Parathyroid adenoma (tissue), 2 donors: ENCODE measurements at regions not wholly inside any gene's neighbourhood (a gene's known extent, or its start where the extent isn't known, plus 50 kb on each side); places are given as distances from the start of the nearest gene placed in this dataset.
"Not testable (repeated sequence)": the region's sequence is repeated elsewhere in the genome, so short reads cannot be mapped to it uniquely, and the experiment has no call there.

Source experiments
- H2AFZ ChIP-seq: fragments of 300-600 bp; sonication (generic); one replicate; pipeline ENCODE4 v1.7.0; 2017; ENCODE audit warnings: antibody characterized with exemption, mild to moderate bottlenecking
- H3K27ac ChIP-seq: fragments of 300-600 bp; sonication (generic); one replicate; pipeline ENCODE4 v1.7.0; 2017
- H3K27me3 ChIP-seq: fragments of 300-600 bp; sonication (generic); one replicate; pipeline ENCODE4 v1.7.0; 2017; ENCODE audit warnings: low read length; ENCODE audit not compliant: control insufficient read depth, insufficient read depth
- H3K36me3 ChIP-seq: fragments of 300-600 bp; sonication (generic); one replicate; pipeline ENCODE4 v1.7.0; 2017; ENCODE audit warnings: low read length; ENCODE audit not compliant: control insufficient read depth, insufficient read depth
- H3K4me1 ChIP-seq: fragments of 300-600 bp; sonication (generic); one replicate; pipeline ENCODE4 v1.7.0; 2017; ENCODE audit warnings: control low read depth
- H3K4me2 ChIP-seq: fragments of 300-600 bp; sonication (generic); one replicate; pipeline ENCODE4 v1.7.0; 2017; ENCODE audit warnings: low read length
- H3K4me3 ChIP-seq: fragments of 300-600 bp; sonication (generic); one replicate; pipeline ENCODE4 v1.7.0; 2017; ENCODE audit warnings: low read depth, low read length
- H3K79me2 ChIP-seq: fragments of 300-600 bp; sonication (generic); one replicate; pipeline ENCODE4 v1.7.0; 2017; ENCODE audit warnings: control low read depth
- H3K9ac ChIP-seq: fragments of 300-600 bp; sonication (generic); one replicate; pipeline ENCODE4 v1.7.0; 2017; ENCODE audit warnings: mild to moderate bottlenecking
- H3K9me3 ChIP-seq: fragments of 300-600 bp; sonication (generic); one replicate; pipeline ENCODE4 v1.7.0; 2017; ENCODE audit warnings: low read length; ENCODE audit not compliant: control insufficient read depth
- CTCF ChIP-seq: fragments of 300-600 bp; sonication (generic); IDR thresholded peaks from one replicate; pipeline ENCODE4 v1.7.0; 2017; ENCODE audit warnings: antibody characterized with exemption, mild to moderate bottlenecking
- donor health status: primary hyperparathyroidism.

- Histone ChIP-seq H3K9ac (no peak overlapping the region), H3K36me3 (no peaks in the 10 kb centered on the region), H3K27ac (no peak overlapping the region), H3K9me3 (no peaks in the 10 kb centered on the region), H3K79me2 (no peaks in the 10 kb centered on the region), H3K4me2 (no peak overlapping the region), H3K27me3 (no peaks in the 10 kb centered on the region), H3K4me1 (no peaks in the 10 kb centered on the region), H2AFZ (no peak overlapping the region), H3K4me3 (no peak overlapping the region)
- TF ChIP-seq CTCF: no peak
These were observed 104.2 kb upstream of the CHST15 start for GRCh38 chr10:124197371-124198124.

- Histone ChIP-seq H3K9me3 (no peaks in the 10 kb centered on the region), H3K4me2 (no peak overlapping the region), H3K9ac (no peak overlapping the region), H3K4me3 (no peak overlapping the region), H3K4me1 (no peaks in the 10 kb centered on the region), H3K36me3 (no peaks in the 10 kb centered on the region), H3K79me2 (no peaks in the 10 kb centered on the region), H3K27ac (no peak overlapping the region), H3K27me3 (no peaks in the 10 kb centered on the region), H2AFZ (no peak overlapping the region)
- no peak for TF ChIP-seq CTCF
These were observed 103.3 kb upstream of the CHST15 start for GRCh38 chr10:124196659-124197058.

GRCh38 chr10:124194199-124194824 lies 100.9 kb upstream of the CHST15 start:
- Histone ChIP-seq H3K36me3 (no peaks in the 10 kb centered on the region), H3K79me2 (no peaks in the 10 kb centered on the region)
- TF ChIP-seq CTCF: no peak

GRCh38 chr10:124193309-124193696 lies 99.9 kb upstream of the CHST15 start:
- H3K4me3 ChIP-seq: no peak overlapping the region
- no peaks in the 10 kb centered on the region for H3K9me3 ChIP-seq
- no peak for TF ChIP-seq CTCF
- H3K79me2 ChIP-seq: no peaks in the 10 kb centered on the region
- no peak overlapping the region for H3K27ac ChIP-seq
- H3K36me3 ChIP-seq: no peaks in the 10 kb centered on the region
- no peaks in the 10 kb centered on the region for H3K27me3 ChIP-seq
- no peaks in the 10 kb centered on the region for H3K4me1 ChIP-seq
- no peak overlapping the region for H2AFZ ChIP-seq
- no peak overlapping the region for H3K4me2 ChIP-seq
- no peak overlapping the region for H3K9ac ChIP-seq

More at GRCh38 chr10:124194199-124194824, 100.9 kb upstream of the CHST15 start:
- no peak overlapping the region for H3K9ac ChIP-seq
- H3K4me2 ChIP-seq: no peak overlapping the region
- no peak overlapping the region for H2AFZ ChIP-seq
- no peaks in the 10 kb centered on the region for H3K9me3 ChIP-seq
- H3K4me3 ChIP-seq: no peak overlapping the region
- H3K27ac ChIP-seq: no peak overlapping the region
- H3K27me3 ChIP-seq: no peaks in the 10 kb centered on the region
- no peaks in the 10 kb centered on the region for H3K4me1 ChIP-seq

- H3K4me3 ChIP-seq, H3K9me3 ChIP-seq, H3K4me2 ChIP-seq, H3K27me3 ChIP-seq, H3K36me3 ChIP-seq, H3K79me2 ChIP-seq, H3K4me1 ChIP-seq, H3K9ac ChIP-seq, H3K27ac ChIP-seq, H2AFZ ChIP-seq: not testable (repeated sequence)
These were observed 99.4 kb upstream of the CHST15 start for GRCh38 chr10:124192664-124193308.

- H3K4me1 ChIP-seq, H3K79me2 ChIP-seq: not testable (repeated sequence)
These were observed 97.1 kb upstream of the CHST15 start for GRCh38 chr10:124190476-124190875.

More at GRCh38 chr10:124190476-124190875, 97.1 kb upstream of the CHST15 start:
- H3K27ac ChIP-seq, H2AFZ ChIP-seq, H3K9ac ChIP-seq, H3K27me3 ChIP-seq, H3K36me3 ChIP-seq, H3K4me3 ChIP-seq, H3K9me3 ChIP-seq, H3K4me2 ChIP-seq: not testable (repeated sequence)
